CMK (cell line): ENCODE measurements at regions not wholly inside any gene's neighbourhood (a gene's known extent, or its start where the extent isn't known, plus 50 kb on each side); places are given as distances from the start of the nearest gene placed in this dataset.

Experiments used
- DNase-seq: peaks from one replicate; pipeline ENCODE4 v3.0.0-alpha.2; 2010; ENCODE audit warnings: low read depth

DNA sequence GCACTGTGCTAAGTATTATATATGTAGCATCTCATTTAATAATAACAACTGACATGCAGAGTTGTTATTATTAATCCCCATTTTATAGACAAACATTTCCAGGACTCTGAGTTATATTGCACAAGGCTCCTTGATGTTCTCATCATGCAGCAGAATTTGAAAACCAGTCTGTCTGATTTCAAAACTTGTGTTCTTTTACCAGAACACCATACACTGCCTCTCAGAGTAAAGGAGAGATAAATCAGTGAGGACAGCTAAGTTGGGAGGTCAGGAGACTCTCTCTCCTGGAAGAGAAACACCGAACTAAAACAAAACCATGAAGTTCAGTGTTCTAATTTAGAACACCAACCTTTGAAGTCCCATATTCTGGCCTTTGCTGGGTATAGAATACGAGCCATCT, 92.7 kb upstream of the TNC start:
- DNase-seq = no peak

- DNase-seq = no peak
Observed at GRCh38 chr9:115211413-115212124, 93.6 kb upstream of the TNC start.

DNA sequence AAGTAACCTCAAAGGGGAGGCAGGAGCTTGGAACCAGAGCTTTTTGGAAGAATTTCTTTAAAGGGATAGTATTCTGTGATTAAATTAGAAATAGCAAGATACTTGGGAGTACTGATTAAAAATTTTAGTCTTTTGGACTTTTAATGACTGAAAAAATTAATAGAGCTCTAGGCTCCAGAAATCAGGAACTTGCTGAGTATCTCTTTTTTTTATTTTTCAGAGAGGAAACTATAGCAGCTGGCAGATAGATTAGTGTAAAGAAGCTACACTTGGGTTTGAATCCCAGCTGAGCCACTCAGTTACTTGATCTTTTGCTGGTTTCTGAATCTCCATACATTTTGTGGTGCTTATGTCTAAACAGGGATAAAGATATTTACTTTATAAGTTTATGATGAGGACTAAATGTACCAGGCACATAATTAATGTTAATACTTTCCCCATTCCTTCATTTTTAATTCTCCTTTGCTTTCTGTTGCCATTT, 94.2 kb upstream of the TNC start:
- DNase-seq = no peak

GRCh38 chr9:115212832-115213231, 94.9 kb upstream of the TNC start:
- DNase-seq = no peak

DNA sequence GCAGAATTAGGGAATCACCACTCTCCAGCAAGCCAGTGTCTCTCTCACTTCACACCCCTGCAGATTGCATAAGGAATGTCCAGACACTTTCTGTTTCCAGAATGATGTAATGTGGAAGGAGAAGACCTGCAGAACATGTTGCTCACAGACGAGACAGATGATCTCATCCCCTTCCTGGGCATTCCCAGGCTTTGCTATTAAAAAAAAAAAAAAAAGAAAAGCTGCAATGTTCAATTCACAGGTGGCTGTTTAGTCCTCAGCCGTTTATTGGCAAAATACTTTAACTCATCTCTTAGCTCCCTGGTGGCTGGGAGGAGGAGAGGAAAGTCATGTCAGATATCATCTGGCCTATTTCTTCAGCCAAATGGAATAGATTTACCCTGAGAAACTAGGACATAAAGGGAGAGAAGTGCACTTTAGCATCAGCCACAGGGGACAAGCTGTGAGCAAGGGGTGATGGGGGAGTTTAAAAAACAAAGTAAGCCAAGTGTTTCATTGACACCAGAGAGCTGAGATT, 95.9 kb upstream of the TNC start:
- DNase-seq = no peak

- DNase-seq = no peak
Observed at GRCh38 chr9:115216873-115217272, 98.9 kb upstream of the TNC start.

DNA sequence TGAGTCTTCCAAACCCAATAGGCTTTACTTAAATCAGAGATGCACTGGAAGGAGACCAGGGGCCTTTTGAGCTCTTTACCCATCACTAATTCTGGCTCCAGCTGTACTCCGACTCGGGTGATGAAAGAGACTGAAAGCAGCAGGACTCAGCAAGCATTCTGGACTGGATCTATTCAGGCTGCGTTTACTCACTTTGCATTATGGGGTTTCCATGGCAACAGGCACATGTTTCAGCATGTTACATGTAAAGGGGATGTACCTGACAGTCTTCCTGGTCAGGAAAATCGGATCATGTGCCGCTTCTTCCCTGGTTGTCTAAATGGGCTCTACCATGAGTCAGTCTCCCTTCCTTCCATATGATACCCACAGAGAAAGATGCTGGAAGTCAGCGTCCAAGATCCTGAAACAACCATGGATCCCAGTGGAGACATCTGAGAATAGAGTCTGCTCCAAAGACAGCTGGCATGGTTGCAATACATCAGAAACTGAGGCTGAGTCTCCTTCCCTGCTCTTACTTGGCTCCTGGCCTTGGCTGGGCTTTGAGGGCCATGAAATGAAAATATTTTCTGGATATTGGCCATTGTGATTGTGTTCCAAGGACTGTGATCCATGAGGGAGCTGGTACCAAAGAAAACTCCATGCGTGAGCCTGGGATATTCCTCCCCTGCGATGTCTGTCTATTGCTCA, 102.5 kb upstream of the TNC start:
- DNase-seq = no peak

- DNase-seq = no peak
Observed at GRCh38 chr9:115223471-115223870, 105.5 kb upstream of the TNC start.

DNA sequence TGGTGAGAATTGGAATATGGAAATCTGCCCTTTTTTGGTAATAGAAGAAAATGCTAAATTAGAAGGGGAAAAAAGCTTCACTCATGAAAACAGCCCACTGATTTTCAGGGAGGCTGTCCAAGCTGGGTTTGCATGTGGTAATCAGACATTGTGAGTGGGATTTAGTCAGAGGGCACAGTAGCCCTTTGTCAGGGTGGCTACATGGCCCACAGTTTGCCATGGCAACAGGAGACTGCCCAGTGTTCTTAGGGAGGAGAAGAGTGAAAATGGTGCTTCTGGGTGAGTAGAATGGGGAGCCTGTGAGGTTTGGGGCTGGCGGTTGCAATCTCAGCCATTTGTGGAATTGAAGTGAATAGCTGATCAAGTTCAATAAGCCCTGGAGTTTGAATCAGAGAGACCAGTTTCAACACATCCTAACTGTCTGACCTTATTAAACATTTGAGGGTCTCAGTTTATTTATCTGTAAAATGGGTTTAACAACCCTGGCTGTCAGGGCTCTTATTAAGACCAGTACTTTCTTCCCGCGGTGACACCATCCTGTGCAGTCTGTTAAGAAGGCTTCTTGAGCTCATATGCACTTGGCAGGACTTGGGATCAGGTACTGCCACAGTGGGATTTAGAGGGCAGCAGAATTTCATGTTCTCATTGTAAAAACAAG, 107.6 kb upstream of the TNC start:
- no peak for DNase-seq

- no peak for DNase-seq
Observed at GRCh38 chr9:115226152-115226551, 108.2 kb upstream of the TNC start.

- no peak for DNase-seq
Observed at GRCh38 chr9:115229496-115229895, 111.5 kb upstream of the TNC start.

- no peak for DNase-seq
Observed at GRCh38 chr9:115230924-115231515, 113.1 kb upstream of the TNC start.

DNA sequence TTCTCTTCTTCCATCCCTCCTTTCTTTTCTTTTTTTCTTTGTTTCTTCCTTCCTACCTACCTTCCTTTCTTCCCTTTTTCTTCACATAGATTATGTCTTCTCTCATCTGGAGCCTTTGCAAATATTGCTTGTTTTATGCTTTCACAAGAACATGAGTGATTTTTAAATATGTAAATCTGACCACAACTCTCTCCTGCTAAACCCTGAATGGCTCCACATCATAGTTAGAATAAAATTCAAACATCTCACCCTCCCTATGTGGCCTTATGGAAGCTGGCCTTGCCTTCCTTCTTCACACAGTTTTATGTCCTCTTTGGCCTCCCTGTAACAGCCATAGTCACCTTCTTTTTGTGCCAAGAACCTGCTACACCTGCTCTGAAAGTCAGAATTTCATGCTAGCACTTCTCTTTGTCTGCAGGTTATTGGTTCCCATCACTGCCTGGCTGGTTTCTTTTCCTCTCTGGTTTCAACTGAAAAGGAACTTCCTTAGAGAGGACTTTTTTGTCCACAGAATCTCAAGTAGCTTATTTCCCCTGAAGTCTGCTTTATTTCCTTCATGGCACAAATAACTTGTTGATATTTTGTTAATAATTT, 114.3 kb upstream of the TNC start:
- DNase-seq = no peak

DNA sequence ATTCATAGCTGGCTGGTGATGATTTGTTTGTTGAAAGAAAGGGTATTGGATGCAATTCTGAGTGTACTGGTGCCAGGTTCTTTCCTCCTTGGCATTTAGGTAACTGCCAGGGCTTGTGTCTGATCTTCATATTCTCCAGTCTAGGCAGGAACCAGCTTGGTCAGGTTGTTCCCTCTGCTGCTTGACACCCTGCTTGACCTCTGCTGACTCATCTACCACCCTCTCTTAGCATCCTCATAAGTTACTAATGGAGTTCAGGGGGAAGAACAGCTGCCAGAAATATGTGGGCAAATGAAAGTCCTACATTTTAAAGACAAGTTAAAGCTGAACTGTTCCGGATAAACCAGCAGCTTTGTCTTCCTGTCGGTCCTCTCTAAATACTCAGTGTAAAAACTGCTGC, 116.1 kb upstream of the TNC start:
- DNase-seq = no peak

DNA sequence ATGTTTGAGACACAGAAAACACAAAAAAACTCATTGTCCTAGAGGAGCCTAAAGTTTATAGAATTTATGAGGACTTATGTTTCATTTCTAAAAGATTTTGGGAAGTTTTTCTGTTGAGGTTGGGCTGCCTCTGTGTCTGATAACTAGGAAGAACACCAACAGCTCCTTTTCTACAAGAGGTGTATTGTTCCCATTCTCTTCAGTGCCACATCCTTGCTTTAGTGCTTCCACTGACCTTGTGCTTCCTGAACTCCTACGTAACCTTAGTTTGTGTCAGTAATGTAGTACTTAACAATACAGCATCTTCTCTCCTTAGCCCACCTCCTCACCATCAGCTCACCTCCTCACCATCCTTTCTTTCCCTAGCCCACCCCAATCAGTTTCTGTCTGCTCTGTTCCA, 117.3 kb upstream of the TNC start:
- no peak for DNase-seq

DNA sequence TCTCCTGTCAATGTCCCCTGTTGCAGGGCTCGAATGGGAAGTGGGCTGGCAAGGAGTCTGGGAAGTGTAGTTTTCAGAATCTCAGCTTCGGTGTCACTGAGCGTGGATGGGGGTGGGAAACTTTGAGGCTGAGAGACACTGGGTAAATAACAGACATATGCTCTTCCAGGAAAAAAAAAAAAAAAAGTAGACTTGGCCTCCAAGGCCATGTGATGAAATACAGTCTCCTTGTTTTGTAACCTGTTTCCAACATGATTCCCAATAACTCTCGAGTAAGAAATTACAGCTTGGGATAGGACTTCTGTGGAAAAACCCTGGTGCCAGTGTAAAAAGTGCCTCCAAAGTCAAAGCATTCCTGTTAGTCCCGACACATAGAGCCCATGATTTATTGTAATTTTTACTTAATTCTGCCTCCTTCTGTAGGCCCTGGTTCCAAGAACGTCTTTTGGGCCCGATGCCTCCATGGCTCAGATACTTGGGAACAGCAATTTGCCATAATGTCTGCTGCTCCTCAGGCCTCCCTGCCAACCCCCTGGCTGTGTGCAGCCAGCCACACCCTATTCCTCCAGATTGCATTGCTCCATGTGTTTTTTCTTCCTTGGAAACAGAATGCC, 119.5 kb upstream of the TNC start:
- no peak for DNase-seq

GRCh38 chr9:115240676-115241075, 122.7 kb upstream of the TNC start:
- DNase-seq = no peak

- DNase-seq = no peak
Observed at GRCh38 chr9:115241641-115242040, 123.7 kb upstream of the TNC start.

GRCh38 chr9:115249488-115249887, 131.5 kb upstream of the TNC start:
- no peak for DNase-seq

DNA sequence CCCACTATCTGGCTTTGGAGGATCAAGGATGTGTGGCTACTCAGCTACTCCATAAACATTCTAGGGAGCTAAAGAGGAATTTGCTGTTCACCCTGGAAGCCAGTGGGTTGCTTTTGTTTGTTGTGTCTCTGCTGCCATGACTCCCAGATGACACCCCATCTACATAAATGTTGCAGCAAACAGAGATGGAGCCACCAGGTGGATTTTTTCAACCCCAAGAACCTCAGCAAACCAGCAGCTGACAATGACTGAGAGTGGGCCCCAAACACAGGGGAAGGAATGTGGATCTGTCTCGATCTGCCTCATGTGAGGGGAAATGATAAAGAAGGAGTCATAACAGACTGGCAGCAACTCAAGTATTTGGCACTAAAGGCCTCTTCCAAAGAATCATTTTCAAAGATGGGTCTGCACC, 132.7 kb upstream of the TNC start:
- DNase-seq = no peak

GRCh38 chr9:115254287-115255180, 136.6 kb upstream of the TNC start:
- no peak for DNase-seq
